ENCODE measurements at regions not wholly inside any gene's neighbourhood (a gene's known extent, or its start where the extent isn't known, plus 50 kb on each side); places are given as distances from the start of the nearest gene placed in this dataset.

- H3K27ac ChIP-seq, result no peak overlapping the region
- no peaks in the 10 kb centered on the region for H4K20me1 ChIP-seq (ENCODE audit: insufficient read depth)
- no peak overlapping the region for H3K9ac ChIP-seq
- no peak overlapping the region for H3K4me2 ChIP-seq
- H3K36me3 ChIP-seq (ENCODE audit: insufficient read depth), result no peaks in the 10 kb centered on the region
- no peak for TF ChIP-seq CTCF (conservative IDR thresholded peaks at IDR 0.05; ENCODE audit: low read depth, low read length)
- no peaks in the 10 kb centered on the region for H3K4me1 ChIP-seq (ENCODE audit: low read depth, poor library complexity, severe bottlenecking)
- H3K27me3 ChIP-seq (ENCODE audit: insufficient read depth, low read depth), result no peaks in the 10 kb centered on the region
- H3K79me2 ChIP-seq (ENCODE audit: insufficient read depth, low read depth), result no peaks in the 10 kb centered on the region
- H3K4me3 ChIP-seq (IDR thresholded peaks at IDR 0.05; ENCODE audit: insufficient read depth, low read depth, low read length), result no peak overlapping the region
- H2AFZ ChIP-seq (ENCODE audit: low read depth), result no peak overlapping the region
These were observed 244.2 kb upstream of the POU3F2 start for GRCh38 chr6:98590136-98590681.

GRCh38 chr6:98590997-98591396 is 243.4 kb upstream of the POU3F2 start:
- H3K4me1 ChIP-seq (ENCODE audit: low read depth, poor library complexity, severe bottlenecking), result no peaks in the 10 kb centered on the region
- no peak overlapping the region for H2AFZ ChIP-seq (ENCODE audit: low read depth)

GRCh38 chr6:98593676-98594075 is 240.7 kb upstream of the POU3F2 start:
- no peaks in the 10 kb centered on the region for H3K27me3 ChIP-seq (ENCODE audit: insufficient read depth, low read depth)
- H3K36me3 ChIP-seq (ENCODE audit: insufficient read depth), result no peaks in the 10 kb centered on the region
- no peaks in the 10 kb centered on the region for H3K79me2 ChIP-seq (ENCODE audit: insufficient read depth, low read depth)
- no peak for TF ChIP-seq CTCF (conservative IDR thresholded peaks at IDR 0.05; ENCODE audit: low read depth, low read length)
- no peak overlapping the region for H3K4me2 ChIP-seq
- H4K20me1 ChIP-seq (ENCODE audit: insufficient read depth), result no peaks in the 10 kb centered on the region
- H3K9ac ChIP-seq, result no peak overlapping the region
- no peak overlapping the region for H3K27ac ChIP-seq
- no peak overlapping the region for H3K4me3 ChIP-seq (IDR thresholded peaks at IDR 0.05; ENCODE audit: insufficient read depth, low read depth, low read length)
- no peak overlapping the region for H2AFZ ChIP-seq (ENCODE audit: low read depth)
- no peaks in the 10 kb centered on the region for H3K4me1 ChIP-seq (ENCODE audit: low read depth, poor library complexity, severe bottlenecking)

More at GRCh38 chr6:98590997-98591396, 243.4 kb upstream of the POU3F2 start:
- Histone ChIP-seq H3K4me3 (IDR thresholded peaks at IDR 0.05; ENCODE audit: insufficient read depth, low read depth, low read length) (no peak overlapping the region), H3K27ac (no peak overlapping the region), H4K20me1 (ENCODE audit: insufficient read depth) (no peaks in the 10 kb centered on the region), H3K9ac (no peak overlapping the region), H3K27me3 (ENCODE audit: insufficient read depth, low read depth) (no peaks in the 10 kb centered on the region), H3K4me2 (no peak overlapping the region), H3K36me3 (ENCODE audit: insufficient read depth) (no peaks in the 10 kb centered on the region), H3K79me2 (ENCODE audit: insufficient read depth, low read depth) (no peaks in the 10 kb centered on the region)
- no peak for TF ChIP-seq CTCF (conservative IDR thresholded peaks at IDR 0.05; ENCODE audit: low read depth, low read length)

GRCh38 chr6:98601716-98602115 is 232.7 kb upstream of the POU3F2 start:
- Histone ChIP-seq H3K79me2 (ENCODE audit: insufficient read depth, low read depth) (no peaks in the 10 kb centered on the region), H3K36me3 (ENCODE audit: insufficient read depth) (no peaks in the 10 kb centered on the region), H3K27me3 (ENCODE audit: insufficient read depth, low read depth) (no peaks in the 10 kb centered on the region), H4K20me1 (ENCODE audit: insufficient read depth) (no peaks in the 10 kb centered on the region), H3K4me1 (ENCODE audit: low read depth, poor library complexity, severe bottlenecking) (no peaks in the 10 kb centered on the region), H3K9ac (no peak overlapping the region), H2AFZ (ENCODE audit: low read depth) (no peak overlapping the region), H3K27ac (no peak overlapping the region), H3K4me3 (IDR thresholded peaks at IDR 0.05; ENCODE audit: insufficient read depth, low read depth, low read length) (no peak overlapping the region), H3K4me2 (no peak overlapping the region)
- TF ChIP-seq CTCF (conservative IDR thresholded peaks at IDR 0.05; ENCODE audit: low read depth, low read length), result no peak

Data from KMS-11 (cell line).